NCI-H748 (cell line): ENCODE measurements at regions not wholly inside any gene's neighbourhood (a gene's known extent, or its start where the extent isn't known, plus 50 kb on each side); places are given as distances from the start of the nearest gene placed in this dataset.

Experiments
- DNase-seq: peaks from one replicate; lab custom pipeline; 2025; ENCODE audit not compliant: unreplicated experiment; lab: John Stamatoyannopoulos, UW

GRCh38 chr4:3685081-3685645 is 81.0 kb upstream of the ADRA2C start:
- DNase-seq: no peak

DNA sequence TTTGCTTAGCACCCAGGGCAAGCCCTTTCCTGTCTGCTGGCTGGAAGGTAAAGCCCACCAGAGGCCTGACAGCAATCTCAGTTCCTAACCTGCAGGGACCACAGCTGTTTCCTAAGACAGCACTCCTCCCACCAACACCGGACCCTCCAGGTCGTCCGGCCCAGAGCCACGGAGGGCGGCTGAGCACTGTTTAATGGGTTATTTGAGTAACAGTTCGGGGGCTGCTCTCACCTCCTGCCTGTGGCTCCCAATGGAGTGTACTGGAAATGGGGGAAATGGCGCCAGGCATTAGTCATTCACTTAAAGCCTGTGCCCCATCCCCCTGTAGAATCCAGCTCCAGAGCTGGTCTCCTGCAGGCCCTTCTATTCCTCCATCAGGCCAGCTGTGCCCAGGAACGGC is 81.6 kb upstream of the ADRA2C start:
- no peak for DNase-seq

- DNase-seq: no peak
Measured at GRCh38 chr4:3683744-3684421, 82.3 kb upstream of the ADRA2C start.

- DNase-seq: no peak
Measured at GRCh38 chr4:3683077-3683743, 83.0 kb upstream of the ADRA2C start.

GRCh38 chr4:3682236-3683076 is 83.7 kb upstream of the ADRA2C start:
- DNase-seq: no peak

- no peak for DNase-seq
Measured at GRCh38 chr4:3681191-3681590, 85.0 kb upstream of the ADRA2C start.

DNA sequence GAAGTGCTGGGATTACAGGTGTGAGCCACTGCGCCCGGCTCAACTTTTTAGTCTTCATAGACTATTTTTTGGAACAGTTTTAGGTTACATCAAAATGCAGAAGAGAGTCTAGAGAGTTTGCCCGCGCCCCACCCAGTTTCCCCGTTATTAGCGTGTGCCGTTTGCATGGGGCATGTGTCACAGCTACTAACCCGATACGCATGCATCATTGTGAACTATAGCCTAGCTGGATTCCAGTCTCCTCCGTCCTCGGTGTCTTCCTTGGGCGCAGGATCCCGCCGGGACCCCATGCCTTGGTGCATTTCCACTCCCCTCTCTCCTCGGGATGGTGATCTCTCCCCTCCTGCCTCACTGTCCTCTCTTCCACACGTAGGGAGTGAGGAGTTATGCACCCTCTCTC is 85.5 kb upstream of the ADRA2C start:
- no peak for DNase-seq

DNA sequence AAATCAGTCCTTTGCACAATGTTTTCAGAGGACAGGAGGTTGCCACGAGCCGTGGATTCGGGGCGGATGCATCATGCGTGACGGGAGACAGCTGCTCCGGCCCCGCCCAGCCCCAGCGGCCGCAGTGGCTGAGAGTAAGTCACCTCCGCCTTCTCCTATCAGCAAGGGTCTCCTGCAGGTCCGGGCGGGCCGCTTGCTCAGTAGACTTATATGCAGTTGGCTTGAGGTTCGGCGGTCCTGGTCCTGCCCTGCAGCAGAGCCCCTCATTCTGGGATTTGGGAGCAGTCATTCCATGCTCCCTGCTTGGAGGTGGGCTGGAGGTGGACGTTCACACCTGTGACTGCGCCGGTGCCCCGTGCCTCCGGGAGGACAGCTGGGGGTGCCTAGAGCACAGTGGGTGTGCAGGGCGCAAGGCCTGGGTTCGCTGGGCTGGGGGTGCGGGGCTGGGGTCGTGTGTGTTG is 86.3 kb upstream of the ADRA2C start:
- DNase-seq: peak; percentile 0

- DNase-seq: no peak
Measured at GRCh38 chr4:3679071-3679825, 86.9 kb upstream of the ADRA2C start.

- DNase-seq: no peak
Measured at GRCh38 chr4:3677748-3678070, 88.5 kb upstream of the ADRA2C start.

GRCh38 chr4:3676907-3677747 is 89.1 kb upstream of the ADRA2C start:
- no peak for DNase-seq

DNA sequence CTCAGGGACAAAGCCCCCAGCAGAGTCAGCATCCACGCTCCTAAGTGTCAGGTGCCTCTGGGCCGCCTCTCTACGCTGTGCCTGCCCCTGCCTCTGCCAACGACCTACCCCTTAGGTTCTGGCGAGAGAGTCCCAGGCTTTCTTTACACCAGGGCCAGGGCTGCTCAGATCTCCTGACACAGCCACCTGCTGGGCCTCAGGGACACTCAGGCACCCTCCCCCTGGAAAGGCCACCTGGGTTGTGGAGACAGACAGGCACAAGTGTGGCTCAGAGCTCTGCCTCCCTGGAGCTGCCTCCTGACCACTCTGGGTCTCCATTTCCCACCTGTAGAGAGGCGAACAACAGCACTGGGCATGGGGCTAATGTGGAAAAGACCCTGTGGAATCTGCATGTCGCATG is 90.0 kb upstream of the ADRA2C start:
- DNase-seq: no peak

DNA sequence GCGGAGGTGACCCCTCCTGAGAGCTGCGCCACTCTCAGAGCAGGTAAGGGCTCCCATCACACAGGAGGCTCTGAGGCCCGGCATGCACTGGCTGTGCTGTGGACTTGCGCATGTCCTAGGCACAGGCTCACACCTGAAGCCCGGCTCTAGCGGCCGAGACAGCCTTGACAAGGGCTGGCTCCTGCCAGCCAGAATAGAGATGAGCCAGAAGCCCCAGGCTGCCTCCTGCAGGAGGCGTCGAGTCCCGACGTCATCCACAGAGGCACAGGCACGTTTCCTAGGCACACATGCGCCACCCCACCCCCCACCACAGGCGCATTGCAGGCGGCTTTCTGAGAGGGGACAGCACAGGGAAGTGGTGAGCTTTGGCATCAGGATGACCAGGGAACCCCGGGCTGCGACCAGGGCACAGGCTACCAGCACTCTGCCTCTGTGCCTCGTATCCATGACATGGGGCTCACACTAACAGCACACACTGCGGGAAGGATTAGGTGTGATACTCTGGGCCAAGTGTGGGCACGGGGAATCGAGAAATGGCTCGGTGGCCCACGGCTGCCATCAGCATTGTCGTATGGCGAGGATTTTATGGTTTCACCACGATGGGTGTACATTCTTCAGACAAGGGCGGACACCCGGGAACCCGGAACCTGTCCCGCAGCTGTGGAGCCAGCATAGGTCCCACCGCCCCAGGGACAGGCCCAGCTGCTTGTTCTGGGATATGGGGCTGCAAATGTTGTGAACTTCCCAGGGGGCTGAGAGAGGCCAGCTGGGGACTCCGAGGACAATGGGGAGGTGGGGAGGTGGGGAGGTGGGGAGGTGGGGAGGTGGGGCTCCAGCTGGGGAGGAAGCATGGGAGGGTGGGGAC is 90.7 kb upstream of the ADRA2C start:
- DNase-seq: no peak

GRCh38 chr4:3674479-3674851 is 91.7 kb upstream of the ADRA2C start:
- no peak for DNase-seq

- DNase-seq: no peak
Measured at GRCh38 chr4:3673716-3674478, 92.3 kb upstream of the ADRA2C start.

GRCh38 chr4:3673176-3673575 is 93.0 kb upstream of the ADRA2C start:
- DNase-seq: no peak

DNA sequence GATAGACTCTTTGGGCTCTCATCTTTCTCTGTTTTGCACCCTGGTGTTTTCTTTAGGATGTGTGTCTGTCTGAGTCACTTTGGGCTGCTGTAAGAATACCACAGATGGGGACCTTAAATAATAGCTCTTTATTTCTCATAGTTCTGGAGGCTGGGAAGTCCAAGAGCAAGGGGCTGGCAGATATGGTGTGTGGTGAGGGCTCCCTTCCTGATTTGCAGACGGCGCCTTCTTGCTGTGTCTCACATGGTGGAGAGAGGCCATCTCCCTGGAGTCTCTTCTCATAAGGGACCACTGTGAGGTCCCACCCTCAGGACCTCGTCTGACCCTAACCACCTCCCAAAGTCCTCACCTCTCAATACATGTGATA is 93.7 kb upstream of the ADRA2C start:
- no peak for DNase-seq
